ENCODE measurements at regions not wholly inside any gene's neighbourhood (a gene's known extent, or its start where the extent isn't known, plus 50 kb on each side); places are given as distances from the start of the nearest gene placed in this dataset.

DNA sequence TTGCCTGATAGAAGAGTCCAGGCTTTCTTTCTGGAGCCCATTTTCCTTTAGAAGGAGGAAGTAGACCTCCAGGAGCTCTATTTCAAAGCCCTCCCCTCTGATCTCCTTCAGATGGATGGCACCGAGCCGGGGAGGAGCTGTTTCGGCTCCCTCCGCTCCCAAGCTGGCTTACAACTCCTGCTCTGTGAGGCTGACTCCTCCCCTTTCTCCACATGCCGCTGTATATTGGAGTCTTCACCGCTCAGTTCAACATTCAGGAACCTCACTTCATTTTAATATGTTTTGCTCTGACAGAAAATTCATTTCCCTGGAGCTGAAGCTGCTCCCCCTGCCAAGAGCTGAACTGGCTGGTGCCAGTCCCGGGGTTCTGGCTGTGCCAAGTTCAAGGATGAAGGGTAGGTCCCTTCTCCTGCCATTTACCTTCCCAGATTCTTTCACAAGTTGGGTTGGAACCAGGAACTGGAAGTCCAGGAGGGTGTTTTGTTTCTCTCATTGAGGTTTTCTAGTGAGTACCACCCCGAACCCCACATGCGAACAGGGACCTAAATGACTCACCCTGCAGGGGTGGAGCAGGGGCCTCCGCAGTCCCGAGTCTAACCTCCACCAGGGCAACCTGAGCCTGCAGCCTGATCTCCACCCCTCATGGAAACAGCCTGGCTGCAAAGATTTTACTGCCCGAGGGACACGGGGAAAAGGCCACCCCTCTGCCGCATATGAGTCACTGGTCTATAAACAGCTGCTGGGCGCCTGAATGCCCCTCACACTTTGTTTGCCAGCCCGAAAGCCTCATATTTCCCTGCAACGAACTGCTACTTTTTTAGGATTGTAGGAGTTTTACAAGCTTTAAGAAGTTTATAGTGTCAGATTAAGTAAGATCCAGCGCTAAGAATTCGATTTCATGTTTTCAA, 68.6 kb upstream of the FOXA2 start:
- no peaks in the 10 kb centered on the region for H3K79me2 ChIP-seq (ENCODE audit: insufficient read depth, low read length)
- H3K27ac ChIP-seq (ENCODE audit: low read depth, low read length), result no peak overlapping the region
- H2AFZ ChIP-seq (ENCODE audit: low read depth, low read length, severe bottlenecking), result no peak overlapping the region
- no peaks in the 10 kb centered on the region for H3K36me3 ChIP-seq (ENCODE audit: low read length)
- H3F3A ChIP-seq (ENCODE audit: insufficient read depth), result no peaks in the 10 kb centered on the region
- no peaks in the 10 kb centered on the region for H3K27me3 ChIP-seq (ENCODE audit: low read length)
- no peaks in the 10 kb centered on the region for H4K20me1 ChIP-seq (ENCODE audit: low read depth, low read length)
- H3K4me2 ChIP-seq (ENCODE audit: low read depth, low read length, poor library complexity, severe bottlenecking), result no peak overlapping the region
- no peaks in the 10 kb centered on the region for H3K9me3 ChIP-seq (ENCODE audit: insufficient read depth, low read length)
- no peak for TF ChIP-seq EZH2phosphoT487 (conservative IDR thresholded peaks at IDR 0.05; ENCODE audit: low read length)
- no peak overlapping the region for H3K4me3 ChIP-seq (ENCODE audit: insufficient read depth, low read length, poor library complexity, severe bottlenecking)
- H3K9me2 ChIP-seq (replicated peaks; ENCODE audit: insufficient read depth, low read length), result no peaks in the 10 kb centered on the region
- H3K9ac ChIP-seq (ENCODE audit: low read length), result no peak overlapping the region

DNA sequence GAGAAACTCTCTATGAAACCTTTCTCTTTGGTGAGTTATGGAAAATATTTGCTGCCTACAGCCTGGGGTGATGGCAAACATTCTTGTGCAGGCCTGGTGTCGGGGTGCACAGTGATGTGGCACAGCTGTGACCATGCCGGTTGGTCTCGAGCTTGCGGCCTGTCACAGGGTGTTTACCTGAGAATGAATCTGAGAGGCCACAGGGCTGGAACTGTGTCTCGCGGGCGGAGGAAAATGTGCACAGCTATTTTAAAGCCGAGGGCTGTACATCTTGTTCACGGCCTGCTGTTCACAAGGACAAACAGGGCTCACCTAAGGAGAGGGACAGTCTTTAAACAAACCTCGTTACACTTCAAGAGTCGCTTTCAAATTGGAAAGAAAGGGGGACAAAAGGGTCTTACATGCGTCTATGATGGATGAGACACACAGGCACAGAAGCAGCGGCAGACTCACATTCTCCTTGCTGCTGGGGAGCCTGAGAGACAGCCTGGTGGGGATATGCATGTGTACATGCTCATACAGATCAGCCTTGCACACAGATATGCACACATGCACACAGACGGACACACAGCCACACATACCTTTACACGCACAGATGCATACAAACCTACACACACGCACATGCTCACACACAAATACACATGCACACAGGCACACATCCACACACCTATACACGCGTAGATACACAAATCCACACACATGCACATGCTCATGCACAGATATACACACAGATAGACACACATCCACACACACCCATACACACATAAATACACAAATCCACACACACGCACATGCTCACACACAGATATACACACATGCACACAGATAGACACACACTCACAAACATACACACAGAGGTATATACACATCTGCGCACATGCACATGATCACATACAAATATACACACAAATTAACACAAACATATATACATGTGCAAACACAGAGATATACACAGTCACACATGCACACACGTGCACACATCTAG, 69.6 kb upstream of the FOXA2 start:
- H3K9me3 ChIP-seq (ENCODE audit: insufficient read depth, low read length), result no peaks in the 10 kb centered on the region
- no peaks in the 10 kb centered on the region for H4K20me1 ChIP-seq (ENCODE audit: low read depth, low read length)
- H3F3A ChIP-seq (ENCODE audit: insufficient read depth), result no peaks in the 10 kb centered on the region
- H3K9ac ChIP-seq (ENCODE audit: low read length), result no peak overlapping the region
- no peak overlapping the region for H3K4me2 ChIP-seq (ENCODE audit: low read depth, low read length, poor library complexity, severe bottlenecking)
- no peak overlapping the region for H3K27ac ChIP-seq (ENCODE audit: low read depth, low read length)
- H3K36me3 ChIP-seq (ENCODE audit: low read length), result no peaks in the 10 kb centered on the region
- H3K4me3 ChIP-seq (ENCODE audit: insufficient read depth, low read length, poor library complexity, severe bottlenecking), result no peak overlapping the region
- no peaks in the 10 kb centered on the region for H3K79me2 ChIP-seq (ENCODE audit: insufficient read depth, low read length)
- no peaks in the 10 kb centered on the region for H3K27me3 ChIP-seq (ENCODE audit: low read length)
- TF ChIP-seq CTCF (IDR thresholded peaks at IDR 0.05; ENCODE audit: insufficient read depth, low read length, poor library complexity, severe bottlenecking), result no peak
- TF ChIP-seq EZH2phosphoT487 (conservative IDR thresholded peaks at IDR 0.05; ENCODE audit: low read length), result no peak
- no peak overlapping the region for H2AFZ ChIP-seq (ENCODE audit: low read depth, low read length, severe bottlenecking)
- H3K9me2 ChIP-seq (replicated peaks; ENCODE audit: insufficient read depth, low read length), result no peaks in the 10 kb centered on the region

DNA sequence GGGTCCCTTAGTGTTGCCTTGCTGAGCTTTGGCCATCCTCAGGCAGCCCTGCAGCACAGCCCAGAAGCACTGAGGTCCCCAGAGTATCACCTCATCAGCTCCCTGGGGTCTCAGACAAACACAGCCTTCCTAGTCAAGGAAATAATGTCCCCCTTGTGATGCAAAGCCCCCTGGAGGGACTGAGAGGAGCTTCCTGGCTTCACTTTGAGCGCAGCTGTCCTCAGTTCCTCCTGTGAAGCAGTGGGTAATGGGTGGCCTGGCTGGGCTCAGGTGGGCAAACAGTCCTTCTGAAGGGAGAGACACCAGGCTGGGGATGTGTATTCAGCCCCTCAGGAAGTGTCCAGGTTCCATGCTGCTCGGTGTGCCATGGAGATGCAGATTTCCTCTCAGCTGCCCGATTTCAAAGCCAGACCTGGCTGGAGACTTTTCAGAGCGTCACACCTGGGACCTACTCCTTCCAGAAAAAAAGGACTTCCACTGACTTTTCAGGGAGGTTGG, 79.2 kb upstream of the FOXA2 start:
- H2AFZ ChIP-seq (ENCODE audit: low read depth, low read length, severe bottlenecking), result no peak overlapping the region
- no peaks in the 10 kb centered on the region for H3K9me3 ChIP-seq (ENCODE audit: insufficient read depth, low read length)
- no peak overlapping the region for H3K27ac ChIP-seq (ENCODE audit: low read depth, low read length)
- no peaks in the 10 kb centered on the region for H3K27me3 ChIP-seq (ENCODE audit: low read length)
- no peaks in the 10 kb centered on the region for H3K9me2 ChIP-seq (replicated peaks; ENCODE audit: insufficient read depth, low read length)
- H3K4me2 ChIP-seq (ENCODE audit: low read depth, low read length, poor library complexity, severe bottlenecking), result no peak overlapping the region
- H3K79me2 ChIP-seq (ENCODE audit: insufficient read depth, low read length), result no peaks in the 10 kb centered on the region
- TF ChIP-seq EZH2phosphoT487 (conservative IDR thresholded peaks at IDR 0.05; ENCODE audit: low read length) (no peak), CTCF (IDR thresholded peaks at IDR 0.05; ENCODE audit: insufficient read depth, low read length, poor library complexity, severe bottlenecking) (no peak)
- no peak overlapping the region for H3K9ac ChIP-seq (ENCODE audit: low read length)
- no peaks in the 10 kb centered on the region for H4K20me1 ChIP-seq (ENCODE audit: low read depth, low read length)
- H3K4me3 ChIP-seq (ENCODE audit: insufficient read depth, low read length, poor library complexity, severe bottlenecking), result no peak overlapping the region
- H3F3A ChIP-seq (ENCODE audit: insufficient read depth), result no peaks in the 10 kb centered on the region
- H3K36me3 ChIP-seq (ENCODE audit: low read length), result no peaks in the 10 kb centered on the region

Measured in SU-DHL-6 (cell line).